ENCODE measurements at regions not wholly inside any gene's neighbourhood (a gene's known extent, or its start where the extent isn't known, plus 50 kb on each side); places are given as distances from the start of the nearest gene placed in this dataset.
"Not testable (repeated sequence)": the region's sequence is repeated elsewhere in the genome, so short reads cannot be mapped to it uniquely, and the experiment has no call there.

DNA sequence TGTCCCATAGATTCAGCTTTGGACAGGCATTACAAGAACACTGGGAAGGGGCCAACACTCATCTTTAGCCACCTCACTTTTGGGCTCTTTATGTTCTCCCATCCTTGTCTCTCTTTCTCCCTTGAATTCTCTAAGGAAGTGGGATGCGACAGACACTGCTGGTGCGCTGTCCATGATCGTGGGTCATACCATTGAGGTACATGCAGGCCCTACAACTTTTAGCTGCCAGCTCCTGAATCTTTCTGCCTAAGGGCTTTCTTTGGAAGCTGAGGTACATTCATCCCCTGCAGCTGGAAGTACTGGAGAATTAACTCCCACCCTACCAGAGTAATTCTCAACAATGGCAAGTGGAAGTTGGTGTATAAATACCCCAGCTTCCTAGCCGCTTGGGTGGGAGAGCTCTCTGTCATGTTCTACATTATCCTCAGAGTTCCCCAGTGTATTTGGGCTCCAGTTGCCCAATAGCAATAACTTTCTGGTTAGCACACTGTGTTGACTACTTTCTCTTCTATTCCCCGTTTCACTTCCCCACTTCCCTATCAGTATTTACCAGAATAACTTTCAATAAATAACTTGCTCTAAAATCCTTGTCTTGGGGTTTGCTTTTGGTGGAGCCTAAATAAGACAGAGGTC lies 75.6 kb upstream of the ADRA1D start:
- in situ Hi-C loops (cut with MboI; ENCODE audit: low sequenced_read_pairs) = no loop called here

DNA sequence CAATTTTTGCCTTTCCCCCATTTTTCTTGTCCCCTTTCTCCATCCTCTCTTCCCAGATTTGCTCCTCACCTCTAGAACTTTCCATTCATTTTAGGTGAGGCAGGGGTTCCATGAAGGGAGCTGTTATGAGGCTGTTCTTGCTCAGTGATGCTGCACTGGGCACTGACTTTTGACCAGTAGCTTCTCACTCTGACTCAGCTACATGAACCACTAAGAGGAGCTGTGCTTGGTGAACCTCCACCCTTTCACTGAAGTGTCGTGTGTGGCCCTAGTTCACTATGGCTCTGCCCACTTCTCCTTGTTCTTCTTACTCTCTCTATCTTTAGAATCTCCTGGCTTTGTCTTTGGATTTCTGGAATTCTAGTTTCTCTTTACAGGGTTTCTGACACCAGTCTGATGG lies 73.4 kb upstream of the ADRA1D start:
- in situ Hi-C loops (cut with MboI; ENCODE audit: low sequenced_read_pairs) = no loop called here

DNA sequence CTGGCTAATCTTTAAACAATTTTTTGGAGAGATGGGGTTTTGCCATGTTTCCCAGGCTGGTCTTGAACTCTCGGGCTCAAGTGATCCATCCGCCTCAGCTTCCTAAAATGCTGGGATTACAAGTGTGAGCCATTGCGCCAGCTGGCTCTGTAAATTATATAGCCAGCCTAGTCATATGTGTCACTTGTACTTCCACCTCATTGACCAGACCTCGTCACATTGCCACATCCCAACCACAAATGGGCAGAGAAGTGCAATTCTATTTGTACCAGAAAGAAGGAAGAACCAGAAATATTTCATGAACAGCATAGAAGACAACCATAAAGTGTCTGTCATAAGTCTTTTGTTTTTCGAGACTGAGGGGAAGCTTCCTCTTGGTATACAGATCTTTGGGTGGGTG lies 71.2 kb upstream of the ADRA1D start:
- in situ Hi-C loops (cut with MboI; ENCODE audit: low sequenced_read_pairs) = no loop called here

DNA sequence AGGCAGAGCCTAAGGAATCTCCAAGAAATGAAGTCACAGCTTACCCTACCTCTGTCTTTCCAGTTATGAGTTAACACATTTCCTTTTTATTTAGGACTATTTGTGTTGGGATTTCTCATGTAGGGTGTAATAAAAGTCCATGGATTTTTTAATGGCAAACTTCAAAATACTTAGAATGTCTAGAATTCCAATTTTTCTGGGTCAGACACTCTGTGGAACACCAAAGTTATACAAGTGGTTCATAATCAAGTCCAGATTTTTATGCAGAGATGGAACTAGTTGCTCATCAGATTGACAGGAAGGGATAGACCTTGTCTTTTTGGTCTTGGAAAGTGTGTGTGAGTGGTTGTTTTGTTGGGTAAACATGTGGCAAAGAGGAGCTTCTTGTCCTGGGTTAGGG lies 69.8 kb upstream of the ADRA1D start:
- in situ Hi-C loops (cut with MboI; ENCODE audit: low sequenced_read_pairs) = no loop called here

DNA sequence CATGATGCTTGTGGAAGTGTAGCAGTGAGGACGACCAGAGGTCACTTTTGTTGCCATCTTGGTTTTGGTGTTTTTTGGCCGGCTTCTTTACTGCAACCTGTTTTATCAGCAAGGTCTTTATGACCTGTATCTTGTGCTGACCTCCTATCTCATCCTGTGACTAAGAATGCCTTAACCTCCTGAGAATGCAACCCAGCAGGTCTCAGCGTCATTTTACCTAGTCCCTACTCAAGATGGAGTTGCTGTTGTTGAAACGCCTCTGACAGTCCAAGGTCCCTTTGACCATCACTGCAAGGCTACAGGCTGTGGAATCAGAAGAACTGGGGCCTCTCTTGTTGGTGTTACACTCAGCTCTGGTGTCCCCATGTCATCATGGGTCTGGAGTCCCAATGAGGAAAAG lies 61.5 kb upstream of the ADRA1D start:
- in situ Hi-C loops (cut with MboI; ENCODE audit: low sequenced_read_pairs) = not testable (repeated sequence)

DNA sequence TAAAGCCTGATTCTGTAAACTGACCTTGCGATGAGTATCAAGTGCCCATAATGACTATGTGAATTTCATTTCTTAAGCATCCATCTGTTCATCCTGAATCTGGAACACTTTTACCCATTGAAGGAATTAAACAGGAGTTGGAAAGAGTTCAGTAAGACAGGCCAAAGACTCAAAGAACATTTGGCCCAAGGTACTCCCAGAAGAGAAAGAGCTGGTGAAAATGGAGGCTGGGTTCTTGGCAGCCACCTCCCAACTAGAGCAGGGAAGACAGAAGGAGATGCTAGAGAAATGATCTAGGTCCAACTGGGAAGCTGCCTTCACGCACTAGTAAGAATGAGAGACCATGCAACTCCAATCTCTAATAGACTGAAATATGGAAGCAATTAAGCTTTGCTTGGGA lies 57.1 kb upstream of the ADRA1D start:
- in situ Hi-C loops (cut with MboI; ENCODE audit: low sequenced_read_pairs) = no loop called here

DNA sequence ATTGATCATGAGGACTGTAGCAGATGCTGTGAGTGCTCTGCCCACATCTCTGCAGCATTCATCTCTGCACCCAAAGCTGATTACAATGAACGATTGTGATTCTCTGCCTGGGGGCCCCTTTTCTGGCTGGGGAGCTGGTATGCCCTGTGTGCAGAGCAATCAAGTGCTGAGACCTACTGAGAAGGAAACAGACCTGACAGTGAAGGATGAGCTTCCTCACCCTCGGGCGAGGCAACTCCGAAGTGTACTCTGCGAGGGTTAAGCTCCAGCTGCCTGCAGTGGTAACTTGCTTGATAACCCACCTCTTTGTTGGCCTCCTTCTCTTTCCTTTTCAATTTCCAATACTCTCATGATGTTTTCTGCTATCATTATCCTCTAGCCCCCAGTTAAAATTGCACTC lies 56.0 kb upstream of the ADRA1D start:
- in situ Hi-C loops (cut with MboI; ENCODE audit: low sequenced_read_pairs) = no loop called here

DNA sequence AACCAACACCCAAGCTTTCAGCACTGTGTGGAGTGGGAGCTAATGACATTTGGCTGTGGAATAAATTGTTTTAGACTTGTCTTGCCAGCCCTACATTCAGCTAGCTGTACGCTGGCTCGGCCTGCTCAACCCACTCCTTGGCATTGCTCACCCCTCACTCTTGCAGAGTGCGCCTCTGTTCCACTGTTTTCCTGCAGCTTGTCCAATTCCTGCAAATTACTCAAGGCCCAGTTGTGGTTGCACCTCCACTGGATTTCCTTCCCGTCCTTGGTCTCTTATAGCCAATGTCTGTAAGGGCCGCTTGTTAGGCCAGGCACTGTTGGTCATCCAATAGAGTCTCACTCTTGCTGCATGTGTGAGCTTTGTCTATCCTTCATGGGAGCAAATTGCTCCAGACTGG lies 55.5 kb upstream of the ADRA1D start:
- in situ Hi-C loops (cut with MboI; ENCODE audit: low sequenced_read_pairs) = no loop called here

DNA sequence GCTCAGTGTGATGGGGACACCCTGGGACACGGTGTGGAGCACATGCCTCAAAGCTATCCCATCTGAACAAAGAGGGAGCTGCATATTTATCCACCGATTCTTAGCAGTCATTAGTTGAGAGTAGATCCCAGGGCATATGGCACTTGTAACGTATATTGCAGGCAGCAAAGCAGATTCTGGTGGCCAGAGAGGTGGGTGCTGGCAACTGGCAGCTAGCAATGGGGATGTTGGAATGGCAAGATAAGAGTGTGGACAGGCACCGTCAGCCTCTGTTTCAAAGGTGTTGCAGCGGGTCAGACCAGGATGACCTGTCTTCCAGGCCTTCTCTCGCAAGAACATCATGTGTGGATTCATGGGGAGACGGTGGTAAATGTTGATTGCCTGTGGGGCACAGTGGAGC lies 54.0 kb upstream of the ADRA1D start:
- in situ Hi-C loops (cut with MboI; ENCODE audit: low sequenced_read_pairs) = no loop called here

DNA sequence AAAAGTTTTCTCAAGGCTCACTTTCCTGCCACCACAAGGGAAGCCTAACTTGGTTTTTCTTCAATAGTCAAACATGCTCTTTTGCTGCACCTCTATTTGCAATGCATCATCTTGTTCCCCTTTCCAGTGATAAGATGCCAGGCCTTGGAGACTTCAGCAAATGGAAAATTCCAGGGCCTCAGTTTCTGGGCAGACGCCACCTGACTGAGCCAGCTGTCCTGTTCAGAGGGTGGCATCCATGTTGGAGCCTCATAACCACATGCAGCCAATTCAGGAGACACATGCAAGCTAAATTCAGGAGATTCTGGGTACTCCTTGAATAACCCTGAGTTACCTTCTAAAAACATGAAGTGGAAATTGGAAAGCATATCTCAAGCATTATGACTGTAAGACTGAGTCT lies 51.8 kb upstream of the ADRA1D start:
- in situ Hi-C loops (cut with MboI; ENCODE audit: low sequenced_read_pairs) = no loop called here

DNA sequence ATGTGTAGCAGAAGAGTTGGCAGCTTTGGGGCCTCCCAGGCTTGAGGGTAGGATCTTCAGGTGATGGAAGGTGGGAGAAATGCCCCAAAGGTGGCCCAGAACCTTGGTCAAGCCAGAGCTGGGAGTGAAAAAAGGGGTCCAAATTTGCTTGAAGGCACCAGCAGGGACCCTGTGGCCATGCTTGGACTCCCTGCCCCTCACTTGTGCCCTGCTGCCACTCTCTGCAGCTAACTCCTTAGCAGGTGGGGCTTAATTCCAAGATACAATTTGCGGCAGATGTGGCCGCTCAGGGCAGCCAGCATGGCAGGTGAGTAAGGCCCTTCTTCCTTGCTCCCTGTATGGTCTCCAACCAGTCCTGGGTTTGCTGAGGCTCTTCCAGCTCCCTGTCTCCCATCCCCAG lies 51.3 kb upstream of the ADRA1D start:
- in situ Hi-C loops (cut with MboI; ENCODE audit: low sequenced_read_pairs) = no loop called here

DNA sequence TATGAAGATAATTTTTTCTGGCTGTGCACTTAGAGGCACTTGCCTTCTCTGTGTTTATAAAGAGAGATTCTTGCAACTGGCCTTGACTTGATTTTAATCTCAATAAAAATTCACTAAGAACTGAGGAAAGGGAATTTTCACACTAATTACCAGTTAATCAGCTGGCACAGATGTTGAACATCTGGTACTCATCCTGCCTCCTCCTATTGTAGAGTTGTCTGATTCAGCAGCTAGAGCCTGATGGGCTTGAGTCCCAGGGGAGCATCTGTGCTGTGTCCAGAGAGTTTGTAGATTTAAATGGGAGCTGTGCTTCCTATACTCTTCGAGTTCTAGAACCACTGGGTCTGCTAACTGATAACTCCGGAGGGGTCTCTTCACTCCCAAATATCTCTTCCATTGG lies 50.7 kb upstream of the ADRA1D start:
- in situ Hi-C loops (cut with MboI; ENCODE audit: low sequenced_read_pairs) = no loop called here

DNA sequence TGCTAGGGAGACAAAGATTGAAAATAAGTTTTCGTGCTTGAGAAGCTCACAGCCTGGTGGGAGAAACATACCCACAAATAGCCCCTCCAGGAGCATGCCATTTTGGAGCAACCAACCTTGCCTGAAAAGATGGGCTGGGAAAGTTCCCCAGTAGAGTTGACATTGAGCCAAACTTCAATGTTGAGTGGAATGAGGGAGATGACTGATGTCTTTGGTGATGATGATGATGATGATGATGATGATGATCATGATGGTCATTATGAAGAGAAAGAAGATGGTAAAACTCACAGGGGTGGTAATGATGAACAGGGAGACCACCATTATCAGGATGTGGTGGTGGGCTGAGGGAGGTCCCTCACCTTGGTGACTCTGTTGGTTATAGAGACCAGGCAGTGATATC lies 50.1 kb upstream of the ADRA1D start:
- in situ Hi-C loops (cut with MboI; ENCODE audit: low sequenced_read_pairs) = no loop called here
